MCF 10A (cell line): ENCODE measurements at regions not wholly inside any gene's neighbourhood (a gene's known extent, or its start where the extent isn't known, plus 50 kb on each side); places are given as distances from the start of the nearest gene placed in this dataset.

Source experiments
- BruUV-seq: library from RNA; stranded (reverse); fragments of 400-500 nt; replicated peaks from 2 replicates; lab custom pipeline; 2021; lab: Mats Ljungman, UMichigan
- CTCF ChIA-PET: fragments of 300-600 bp; sonication (Branson Sonifier 250); formaldehyde crosslinking; extraction: SDS; loops from one replicate; lab custom pipeline; 2021; ENCODE audit warnings: antibody characterized with exemption, inconsistent platforms; lab: Yijun Ruan, JAX
- POLR2A ChIA-PET: fragments of 300-600, 350-650 bp; sonication (Branson Sonifier 250); formaldehyde crosslinking; extraction: SDS; loops from one replicate; lab custom pipeline; 2020; ENCODE audit warnings: antibody characterized with exemption, inconsistent platforms; lab: Yijun Ruan, JAX
- DNase-seq: peaks from one replicate; pipeline ENCODE4 v3.0.0-alpha.2; 2018; ENCODE audit not compliant: unreplicated experiment
- H3K27ac Mint-ChIP-seq: one replicate; pipeline ENCODE4 v1.8.0; 2022; ENCODE audit warnings: mild to moderate bottlenecking, low read depth, mixed read lengths; ENCODE audit not compliant: unreplicated experiment
- H3K27me3 Mint-ChIP-seq: one replicate; pipeline ENCODE4 v1.8.0; 2022; ENCODE audit warnings: mixed read lengths; ENCODE audit not compliant: insufficient read depth, unreplicated experiment
- H3K36me3 Mint-ChIP-seq: one replicate; pipeline ENCODE4 v1.8.0; 2022; ENCODE audit warnings: mild to moderate bottlenecking, moderate library complexity, mixed read lengths; ENCODE audit not compliant: insufficient read depth, unreplicated experiment
- H3K4me1 Mint-ChIP-seq: one replicate; pipeline ENCODE4 v1.8.0; 2022; ENCODE audit warnings: mixed read lengths; ENCODE audit not compliant: insufficient read depth, unreplicated experiment
- H3K4me3 Mint-ChIP-seq: one replicate; pipeline ENCODE4 v1.8.0; 2022; ENCODE audit warnings: mild to moderate bottlenecking, moderate library complexity, mixed read lengths; ENCODE audit not compliant: unreplicated experiment
- H3K9me3 Mint-ChIP-seq: one replicate; pipeline ENCODE4 v1.8.0; 2022; ENCODE audit warnings: mixed read lengths; ENCODE audit not compliant: unreplicated experiment
- intact Hi-C: fragments of 100-400 bp; cut with micrococcal nuclease; formaldehyde crosslinking; loops from 2 replicates; pipeline ENCODE4 v1.14.1; 2022
- TF ChIP-seq, protein P1 (sequence below): fragments of 200-600 bp; IDR thresholded peaks from one replicate; pipeline ENCODE4 v1.8.0; 2022; ENCODE audit warnings: antibody characterized with exemption, mild to moderate bottlenecking; ENCODE audit not compliant: unreplicated experiment

DNA sequence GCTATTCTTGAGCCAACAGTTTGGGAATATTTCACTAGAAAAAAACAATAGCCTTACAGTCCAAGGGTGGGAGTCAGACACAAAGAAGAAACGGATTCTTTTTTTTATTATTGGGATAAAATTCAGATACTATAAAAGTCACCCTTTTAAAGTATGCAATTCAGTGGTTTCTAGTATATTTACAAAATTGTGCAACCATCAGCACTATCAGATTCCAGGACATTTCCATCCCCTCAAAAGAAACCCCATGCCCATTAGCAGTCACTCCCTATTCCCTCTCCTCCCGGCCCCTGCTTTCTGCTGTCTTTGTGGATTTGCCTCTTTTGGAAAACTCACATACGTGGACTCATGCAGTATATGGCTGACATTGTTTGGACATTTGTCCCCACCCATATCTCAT lies 134.4 kb downstream of the C16orf95 start:
- Mint-ChIP-seq H3K27ac (no peak overlapping the region), H3K36me3 (no peaks in the 10 kb centered on the region), H3K9me3 (peaks cover 12% of the 10 kb centered on the region), H3K4me3 (no peak overlapping the region), H3K4me1 (peaks cover 12% of the 10 kb centered on the region), H3K27me3 (no peaks in the 10 kb centered on the region)
- BruUV-seq, result no TSS peak
- CTCF ChIA-PET, result no interaction called here
- DNase-seq, result no peak
- intact Hi-C loops, result no loop called here
- TF ChIP-seq, protein P1, sequence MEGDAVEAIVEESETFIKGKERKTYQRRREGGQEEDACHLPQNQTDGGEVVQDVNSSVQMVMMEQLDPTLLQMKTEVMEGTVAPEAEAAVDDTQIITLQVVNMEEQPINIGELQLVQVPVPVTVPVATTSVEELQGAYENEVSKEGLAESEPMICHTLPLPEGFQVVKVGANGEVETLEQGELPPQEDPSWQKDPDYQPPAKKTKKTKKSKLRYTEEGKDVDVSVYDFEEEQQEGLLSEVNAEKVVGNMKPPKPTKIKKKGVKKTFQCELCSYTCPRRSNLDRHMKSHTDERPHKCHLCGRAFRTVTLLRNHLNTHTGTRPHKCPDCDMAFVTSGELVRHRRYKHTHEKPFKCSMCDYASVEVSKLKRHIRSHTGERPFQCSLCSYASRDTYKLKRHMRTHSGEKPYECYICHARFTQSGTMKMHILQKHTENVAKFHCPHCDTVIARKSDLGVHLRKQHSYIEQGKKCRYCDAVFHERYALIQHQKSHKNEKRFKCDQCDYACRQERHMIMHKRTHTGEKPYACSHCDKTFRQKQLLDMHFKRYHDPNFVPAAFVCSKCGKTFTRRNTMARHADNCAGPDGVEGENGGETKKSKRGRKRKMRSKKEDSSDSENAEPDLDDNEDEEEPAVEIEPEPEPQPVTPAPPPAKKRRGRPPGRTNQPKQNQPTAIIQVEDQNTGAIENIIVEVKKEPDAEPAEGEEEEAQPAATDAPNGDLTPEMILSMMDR, result no peak
- POLR2A ChIA-PET, result no interaction called here

DNA sequence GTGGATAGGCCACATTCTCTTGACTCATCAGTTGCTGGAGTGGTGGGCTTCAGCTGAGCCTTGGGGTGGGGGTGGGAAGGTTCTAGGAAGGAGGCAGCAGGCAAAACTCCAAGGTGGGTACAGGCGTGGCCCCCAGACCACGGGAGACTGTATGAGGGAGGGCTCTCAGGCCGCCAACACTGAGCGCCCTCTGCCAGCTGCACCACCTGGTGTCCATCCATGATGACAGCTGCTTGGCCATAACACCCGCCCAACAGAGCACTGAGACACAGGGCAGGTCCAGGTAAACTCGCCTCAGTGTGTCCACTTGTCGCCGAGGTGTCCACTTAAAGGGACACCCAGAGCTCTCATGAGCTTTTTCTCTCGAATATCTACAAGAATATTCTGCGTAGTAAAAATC lies 133.5 kb downstream of the C16orf95 start:
- CTCF ChIA-PET, result interaction anchor here (0.6 kb wide), 1 partner anchor 24 kb away, joined by 3 read pairs; no protein-coding TSS in a partner anchor
- H3K4me1 Mint-ChIP-seq, result peaks cover 9% of the 10 kb centered on the region
- H3K27ac Mint-ChIP-seq, result no peak overlapping the region
- no TSS peak for BruUV-seq
- DNase-seq, result no peak
- POLR2A ChIA-PET, result no interaction called here
- H3K9me3 Mint-ChIP-seq, result peaks cover 16% of the 10 kb centered on the region
- intact Hi-C loops, result no loop called here
- no peak overlapping the region for H3K4me3 Mint-ChIP-seq
- no peaks in the 10 kb centered on the region for H3K36me3 Mint-ChIP-seq
- TF ChIP-seq, protein P1, result no peak
- no peaks in the 10 kb centered on the region for H3K27me3 Mint-ChIP-seq

DNA sequence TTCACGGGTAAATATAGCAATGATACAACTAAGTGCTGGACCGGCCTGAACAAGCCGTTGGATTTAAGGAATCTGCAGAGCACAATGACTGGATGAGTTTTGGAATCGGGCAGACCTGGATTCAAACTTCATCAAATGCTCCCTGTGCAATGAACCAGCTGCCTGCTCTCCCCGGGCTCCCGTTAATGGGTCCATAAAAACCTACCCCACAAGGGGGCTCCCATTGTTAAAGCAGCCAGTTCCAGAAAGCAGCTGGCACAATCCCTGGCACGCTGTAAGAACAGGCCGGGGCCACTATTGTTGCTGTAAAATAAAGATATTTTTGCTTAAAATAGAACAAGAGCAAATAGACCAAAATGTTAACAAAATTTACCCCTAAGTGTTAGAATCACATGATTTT lies 131.9 kb downstream of the C16orf95 start:
- Mint-ChIP-seq H3K36me3 (no peaks in the 10 kb centered on the region), H3K4me3 (no peak overlapping the region), H3K27ac (no peak overlapping the region), H3K9me3 (peaks cover 16% of the 10 kb centered on the region), H3K27me3 (no peaks in the 10 kb centered on the region), H3K4me1 (peaks cover under 1% of the 10 kb centered on the region)
- TF ChIP-seq, protein P1, result no peak
- no peak for DNase-seq
- ChIA-PET POLR2A (no interaction called here), CTCF (interaction anchor here (0.7 kb wide), 1 partner anchor 439 kb away, joined by 3 read pairs; no protein-coding TSS in a partner anchor)
- intact Hi-C loops, result no loop called here
- no TSS peak for BruUV-seq

DNA sequence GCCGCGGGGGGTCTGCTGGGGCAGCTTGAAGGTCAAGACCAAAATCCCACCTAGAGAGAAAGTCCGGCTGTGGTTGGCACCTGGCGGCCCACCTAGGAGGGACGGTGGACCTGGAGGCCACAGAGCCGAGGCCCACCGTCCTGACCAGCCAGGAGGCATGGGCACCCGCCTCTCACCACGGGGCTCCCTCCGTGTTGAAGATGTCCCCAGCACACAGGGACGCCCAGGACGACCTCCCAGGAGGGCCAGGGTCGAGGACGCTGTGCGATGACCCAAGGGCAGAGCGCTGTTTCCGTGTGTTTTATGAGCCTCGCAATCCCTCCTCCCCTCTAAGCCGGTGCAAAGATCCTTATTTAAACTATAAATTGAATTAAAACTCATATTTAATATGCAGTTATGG lies 131.2 kb downstream of the C16orf95 start:
- Mint-ChIP-seq H3K27ac (no peak overlapping the region), H3K4me1 (no peaks in the 10 kb centered on the region), H3K36me3 (no peaks in the 10 kb centered on the region), H3K4me3 (no peak overlapping the region), H3K9me3 (peaks cover 16% of the 10 kb centered on the region), H3K27me3 (no peaks in the 10 kb centered on the region)
- ChIA-PET POLR2A (no interaction called here), CTCF (no interaction called here)
- TF ChIP-seq, protein P1, result no peak
- intact Hi-C loops, result no loop called here
- BruUV-seq, result no TSS peak
- no peak for DNase-seq
